ENCODE measurements at regions not wholly inside any gene's neighbourhood (a gene's known extent, or its start where the extent isn't known, plus 50 kb on each side); places are given as distances from the start of the nearest gene placed in this dataset.
A peak's percentile ranks its signal among the peaks of the same experiment; 100 is the strongest.

DNA sequence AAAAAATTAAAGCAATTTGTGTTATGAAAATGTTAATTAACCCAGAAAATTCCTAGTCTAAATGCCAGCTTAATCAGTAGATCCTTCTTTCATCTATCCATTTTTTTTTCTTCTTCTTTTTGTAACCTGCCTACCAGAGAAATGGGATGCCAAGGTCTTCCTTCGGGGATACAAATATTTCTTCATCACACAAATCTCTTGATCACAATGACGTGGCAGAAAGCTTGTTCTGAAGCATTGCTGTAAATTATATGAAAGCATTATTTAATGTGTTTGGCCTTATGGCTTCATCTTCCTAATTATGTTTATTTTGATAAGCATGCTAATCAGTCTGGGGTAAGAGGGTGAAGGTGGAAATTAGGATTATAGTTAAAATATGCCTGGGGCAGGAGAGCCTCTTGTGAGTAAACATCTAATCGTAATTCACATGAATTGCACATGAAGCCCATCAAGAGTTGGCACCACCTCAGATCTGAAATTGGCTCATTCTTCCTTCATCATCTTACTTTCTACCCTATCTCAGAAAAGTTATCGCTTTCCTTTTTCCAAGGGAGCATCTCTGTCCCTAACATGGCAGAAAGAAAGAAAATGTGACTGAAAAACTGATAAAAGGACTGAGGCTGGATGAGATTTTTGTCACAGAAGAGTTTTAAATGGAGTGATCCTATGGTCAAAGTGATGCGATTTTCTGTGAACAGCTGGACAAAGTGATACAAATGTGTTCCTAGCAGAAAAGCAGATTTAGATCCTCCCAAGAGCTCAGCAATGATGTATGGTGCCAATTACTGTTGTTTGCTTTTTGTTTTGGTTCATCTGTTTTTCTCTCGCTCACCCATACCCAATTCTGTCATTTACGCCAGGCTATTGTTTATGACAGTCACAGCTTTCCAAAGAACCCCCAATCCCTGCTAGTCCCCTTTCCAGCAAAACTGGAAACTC, 76.9 kb upstream of the PMAIP1 start:
- Histone ChIP-seq H3K4me3 (ENCODE audit: low read length) (no peak overlapping the region), H3K9me3 (ENCODE audit: control insufficient read depth, low read length) (no peaks in the 10 kb centered on the region), H3K27me3 (replicated peaks; ENCODE audit: control insufficient read depth, insufficient read depth, low read length) (no peaks in the 10 kb centered on the region), H3K4me1 (ENCODE audit: control insufficient read depth, insufficient read depth, low read length) (peaks cover 27% of the 10 kb centered on the region), H3K36me3 (ENCODE audit: control insufficient read depth, insufficient read depth, low read length, severe bottlenecking) (no peaks in the 10 kb centered on the region), H3K9ac (ENCODE audit: low read length) (peak overlapping the region; percentile 69)
- DNase-seq (ENCODE audit: low read depth): peak; percentile 15

DNA sequence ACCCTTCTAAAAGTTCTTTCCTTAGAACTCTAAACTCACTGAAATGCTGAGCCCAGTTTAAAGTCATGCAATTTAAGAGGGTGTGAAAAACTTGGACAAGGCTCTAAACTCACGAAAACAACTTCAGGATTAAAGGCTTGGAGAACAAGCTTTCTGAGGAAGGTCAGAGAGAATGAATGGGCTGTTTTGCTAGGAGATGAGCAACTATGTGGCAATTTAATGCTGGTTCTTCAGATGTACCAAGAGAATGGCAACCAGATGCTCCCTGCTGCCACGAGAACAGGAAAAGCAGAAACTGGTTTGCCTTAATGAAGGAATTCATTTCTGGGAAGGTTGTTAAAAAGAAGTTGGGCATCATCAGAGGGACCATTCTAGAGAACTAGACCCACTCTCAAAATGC, 77.8 kb upstream of the PMAIP1 start:
- no peaks in the 10 kb centered on the region for H3K36me3 ChIP-seq (ENCODE audit: control insufficient read depth, insufficient read depth, low read length, severe bottlenecking)
- no peak overlapping the region for H3K4me3 ChIP-seq (ENCODE audit: low read length)
- peak; percentile 49 for DNase-seq (ENCODE audit: low read depth)
- no peaks in the 10 kb centered on the region for H3K9me3 ChIP-seq (ENCODE audit: control insufficient read depth, low read length)
- peak overlapping the region; percentile 69 for H3K9ac ChIP-seq (ENCODE audit: low read length)
- H3K27me3 ChIP-seq (replicated peaks; ENCODE audit: control insufficient read depth, insufficient read depth, low read length): no peaks in the 10 kb centered on the region
- H3K4me1 ChIP-seq (ENCODE audit: control insufficient read depth, insufficient read depth, low read length): peaks cover 27% of the 10 kb centered on the region

DNA sequence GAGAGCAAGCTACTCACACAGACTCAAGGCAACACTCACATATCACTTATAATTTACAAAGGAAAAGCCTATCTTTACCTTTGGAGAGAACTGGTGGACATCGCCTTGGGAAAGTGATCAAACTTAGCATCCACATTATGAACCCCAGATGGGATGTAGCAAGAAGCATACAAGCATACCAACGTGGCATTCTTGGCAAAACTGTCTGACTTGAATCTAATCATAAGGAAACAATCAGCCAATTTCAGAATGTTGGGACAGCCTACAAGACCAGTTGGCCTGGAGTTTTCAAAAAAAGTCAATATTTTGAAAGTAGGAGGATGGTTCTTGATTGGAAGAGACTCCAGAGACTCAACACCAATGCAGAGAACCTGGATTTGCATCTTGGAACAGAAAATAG, 79.1 kb upstream of the PMAIP1 start:
- H3K9me3 ChIP-seq (ENCODE audit: control insufficient read depth, low read length): no peaks in the 10 kb centered on the region
- no peak overlapping the region for H3K4me3 ChIP-seq (ENCODE audit: low read length)
- no peaks in the 10 kb centered on the region for H3K27me3 ChIP-seq (replicated peaks; ENCODE audit: control insufficient read depth, insufficient read depth, low read length)
- peak; percentile 86 for DNase-seq (ENCODE audit: low read depth)
- peaks cover 27% of the 10 kb centered on the region for H3K4me1 ChIP-seq (ENCODE audit: control insufficient read depth, insufficient read depth, low read length)
- H3K36me3 ChIP-seq (ENCODE audit: control insufficient read depth, insufficient read depth, low read length, severe bottlenecking): no peaks in the 10 kb centered on the region
- H3K9ac ChIP-seq (ENCODE audit: low read length): peak overlapping the region; percentile 41

DNA sequence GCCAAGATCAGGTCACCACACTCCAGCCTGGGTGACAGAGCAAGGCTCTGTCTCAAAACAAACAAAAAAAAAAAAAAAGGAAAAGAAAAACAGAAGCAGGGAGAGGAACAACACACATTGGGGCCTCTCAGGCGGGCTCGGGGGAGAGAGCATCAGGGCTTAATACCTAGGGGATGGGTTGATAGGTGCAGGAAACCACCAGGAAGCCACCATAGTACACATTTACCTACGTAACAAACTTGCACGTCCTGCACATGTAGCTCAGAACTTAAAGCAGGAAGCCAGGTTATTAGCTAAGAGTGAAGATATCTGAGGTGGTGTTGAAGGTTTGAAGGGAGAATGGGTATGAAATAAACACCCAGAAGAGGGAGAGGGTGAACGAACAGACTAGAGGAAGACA, 81.0 kb upstream of the PMAIP1 start:
- no peak for DNase-seq (ENCODE audit: low read depth)
- Histone ChIP-seq H3K27me3 (replicated peaks; ENCODE audit: control insufficient read depth, insufficient read depth, low read length) (no peaks in the 10 kb centered on the region), H3K4me1 (ENCODE audit: control insufficient read depth, insufficient read depth, low read length) (peaks cover 31% of the 10 kb centered on the region), H3K9ac (ENCODE audit: low read length) (no peak overlapping the region), H3K36me3 (ENCODE audit: control insufficient read depth, insufficient read depth, low read length, severe bottlenecking) (no peaks in the 10 kb centered on the region), H3K4me3 (ENCODE audit: low read length) (no peak overlapping the region), H3K9me3 (ENCODE audit: control insufficient read depth, low read length) (no peaks in the 10 kb centered on the region)

DNA sequence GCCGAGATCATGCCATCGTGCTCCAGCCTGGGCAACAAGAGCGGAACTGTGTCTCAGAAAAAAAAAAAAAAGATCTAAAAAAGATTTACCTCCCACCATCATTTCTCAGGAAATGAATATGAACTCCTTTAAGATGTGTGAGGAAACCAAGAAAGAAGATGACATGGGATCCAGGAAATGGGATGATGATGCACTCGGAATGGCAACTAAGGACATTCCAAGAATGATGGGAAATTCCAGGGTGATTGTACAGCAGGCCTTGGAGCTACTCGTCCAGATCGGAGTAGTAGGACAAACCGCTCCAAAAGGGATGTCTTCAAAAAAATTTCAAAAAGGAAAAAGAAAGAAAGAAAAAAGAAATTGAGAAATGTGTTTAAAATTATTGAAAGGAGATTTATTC, 84.9 kb upstream of the PMAIP1 start:
- no peaks in the 10 kb centered on the region for H3K36me3 ChIP-seq (ENCODE audit: control insufficient read depth, insufficient read depth, low read length, severe bottlenecking)

DNA sequence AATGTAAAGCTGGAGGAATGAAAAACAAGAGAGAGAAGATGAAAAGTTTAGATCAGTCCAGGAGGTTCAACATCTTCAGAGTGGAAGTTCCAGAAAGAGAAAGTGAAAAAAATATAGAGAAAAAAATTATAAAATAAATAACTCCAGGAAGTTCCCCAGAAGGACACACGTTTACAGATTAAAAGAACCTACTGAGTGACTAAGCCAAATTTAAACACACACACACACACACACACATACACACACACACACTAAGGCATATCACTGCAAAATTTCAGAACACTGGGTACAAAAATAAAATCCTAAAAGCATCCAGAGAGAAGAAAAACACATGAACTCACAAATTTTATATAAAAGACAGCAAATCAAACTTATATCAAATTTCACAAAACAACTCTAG, 85.9 kb upstream of the PMAIP1 start:
- Histone ChIP-seq H3K4me1 (ENCODE audit: control insufficient read depth, insufficient read depth, low read length) (peaks cover 15% of the 10 kb centered on the region), H3K36me3 (ENCODE audit: control insufficient read depth, insufficient read depth, low read length, severe bottlenecking) (no peaks in the 10 kb centered on the region), H3K27me3 (replicated peaks; ENCODE audit: control insufficient read depth, insufficient read depth, low read length) (no peaks in the 10 kb centered on the region), H3K9me3 (ENCODE audit: control insufficient read depth, low read length) (no peaks in the 10 kb centered on the region), H3K4me3 (ENCODE audit: low read length) (no peak overlapping the region), H3K9ac (ENCODE audit: low read length) (no peak overlapping the region)
- peak; percentile 17 for DNase-seq (ENCODE audit: low read depth)

More for the DNA sequence above, 84.9 kb upstream of the PMAIP1 start:
- no peaks in the 10 kb centered on the region for H3K27me3 ChIP-seq (replicated peaks; ENCODE audit: control insufficient read depth, insufficient read depth, low read length)
- H3K4me1 ChIP-seq (ENCODE audit: control insufficient read depth, insufficient read depth, low read length): peaks cover 15% of the 10 kb centered on the region
- DNase-seq (ENCODE audit: low read depth): peak; percentile 57
- no peak overlapping the region for H3K4me3 ChIP-seq (ENCODE audit: low read length)
- H3K9me3 ChIP-seq (ENCODE audit: control insufficient read depth, low read length): no peaks in the 10 kb centered on the region
- H3K9ac ChIP-seq (ENCODE audit: low read length): peak overlapping the region; percentile 80

DNA sequence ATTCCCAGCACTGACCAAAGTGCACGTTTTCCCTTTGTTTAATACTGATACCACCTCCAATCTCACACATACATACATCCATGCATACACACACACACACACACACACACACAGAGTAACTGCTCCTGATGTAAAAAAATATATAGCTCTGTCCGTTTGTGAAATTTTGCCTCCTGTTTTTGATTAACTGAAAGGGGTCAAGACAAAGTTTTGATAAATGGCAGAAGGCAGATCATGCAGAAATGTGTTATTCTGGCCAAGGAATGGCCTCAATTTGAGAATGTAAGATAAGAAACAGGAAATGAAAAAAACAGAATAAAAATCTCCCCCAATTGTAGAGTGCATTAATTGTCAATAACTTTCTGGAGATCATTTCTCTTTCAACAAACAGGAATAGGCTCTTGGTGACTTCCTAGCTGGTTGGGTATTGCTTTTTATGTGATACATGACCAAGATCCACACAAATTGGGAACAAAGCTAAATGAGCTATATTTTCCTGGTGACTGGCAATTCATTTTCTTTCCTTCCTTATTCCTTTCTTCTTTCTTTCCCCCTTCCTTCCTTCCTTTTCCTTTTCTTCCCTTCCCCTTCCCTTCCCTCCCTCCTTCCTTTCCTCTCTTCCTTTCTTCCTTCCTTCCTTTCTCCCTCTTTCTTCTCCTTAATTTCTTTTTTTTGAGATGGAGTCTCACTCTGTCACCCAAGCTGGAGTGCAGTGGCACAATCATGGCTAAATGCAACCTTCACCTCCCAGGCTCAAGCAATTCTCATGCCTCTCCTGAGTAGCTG, 88.9 kb upstream of the PMAIP1 start:
- H3K9ac ChIP-seq (ENCODE audit: low read length): no peak overlapping the region
- no peaks in the 10 kb centered on the region for H3K36me3 ChIP-seq (ENCODE audit: control insufficient read depth, insufficient read depth, low read length, severe bottlenecking)
- H3K27me3 ChIP-seq (replicated peaks; ENCODE audit: control insufficient read depth, insufficient read depth, low read length): no peaks in the 10 kb centered on the region
- H3K4me1 ChIP-seq (ENCODE audit: control insufficient read depth, insufficient read depth, low read length): peaks cover 28% of the 10 kb centered on the region
- no peak overlapping the region for H3K4me3 ChIP-seq (ENCODE audit: low read length)
- H3K9me3 ChIP-seq (ENCODE audit: control insufficient read depth, low read length): no peaks in the 10 kb centered on the region
- DNase-seq (ENCODE audit: low read depth): peak; percentile 38

DNA sequence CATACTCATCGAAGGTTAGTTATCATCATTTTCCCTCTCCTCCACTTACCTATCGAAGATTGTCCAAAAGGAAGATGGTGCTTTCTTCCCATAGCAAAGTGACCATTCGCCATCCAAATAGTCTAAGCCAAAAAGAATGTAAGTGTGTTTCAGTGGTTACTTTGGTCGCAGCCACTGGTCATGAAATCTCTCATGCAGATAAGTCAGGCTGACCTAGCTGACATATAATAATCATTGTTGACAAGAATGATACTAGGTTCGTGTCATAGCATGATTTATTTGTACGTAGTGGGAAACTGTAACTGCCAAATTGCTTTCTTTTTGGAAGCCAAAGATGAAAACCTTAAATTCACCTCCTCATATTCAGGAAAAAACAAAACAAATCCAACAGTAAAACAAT, 89.6 kb upstream of the PMAIP1 start:
- Histone ChIP-seq H3K9ac (ENCODE audit: low read length) (no peak overlapping the region), H3K4me3 (ENCODE audit: low read length) (no peak overlapping the region), H3K4me1 (ENCODE audit: control insufficient read depth, insufficient read depth, low read length) (peaks cover 28% of the 10 kb centered on the region), H3K9me3 (ENCODE audit: control insufficient read depth, low read length) (no peaks in the 10 kb centered on the region), H3K36me3 (ENCODE audit: control insufficient read depth, insufficient read depth, low read length, severe bottlenecking) (no peaks in the 10 kb centered on the region), H3K27me3 (replicated peaks; ENCODE audit: control insufficient read depth, insufficient read depth, low read length) (no peaks in the 10 kb centered on the region)
- no peak for DNase-seq (ENCODE audit: low read depth)

DNA sequence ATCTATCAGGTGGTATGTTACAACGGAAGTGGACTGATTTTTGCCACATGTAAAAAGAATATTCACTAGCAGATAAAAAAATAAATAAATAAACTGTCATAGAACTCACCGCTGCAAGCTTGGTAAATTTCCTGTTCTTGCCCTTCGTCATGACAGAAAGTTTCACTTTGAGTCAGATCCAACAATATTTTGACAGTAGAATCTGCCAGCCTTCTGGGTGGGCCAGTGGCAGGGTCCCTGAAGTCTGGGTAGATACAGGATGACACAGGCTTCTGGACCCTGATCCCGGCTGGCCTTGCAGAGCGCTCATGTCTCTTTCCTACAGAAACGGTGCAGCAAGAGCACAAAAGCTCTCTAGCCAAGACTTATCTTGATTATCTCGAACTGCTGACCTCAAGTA, 97.8 kb upstream of the PMAIP1 start:
- Histone ChIP-seq H3K4me1 (ENCODE audit: control insufficient read depth, insufficient read depth, low read length) (peaks cover 9% of the 10 kb centered on the region), H3K9me3 (ENCODE audit: control insufficient read depth, low read length) (no peaks in the 10 kb centered on the region), H3K4me3 (ENCODE audit: low read length) (no peak overlapping the region), H3K27me3 (replicated peaks; ENCODE audit: control insufficient read depth, insufficient read depth, low read length) (no peaks in the 10 kb centered on the region), H3K36me3 (ENCODE audit: control insufficient read depth, insufficient read depth, low read length, severe bottlenecking) (no peaks in the 10 kb centered on the region), H3K9ac (ENCODE audit: low read length) (no peak overlapping the region)
- no peak for DNase-seq (ENCODE audit: low read depth)

DNA sequence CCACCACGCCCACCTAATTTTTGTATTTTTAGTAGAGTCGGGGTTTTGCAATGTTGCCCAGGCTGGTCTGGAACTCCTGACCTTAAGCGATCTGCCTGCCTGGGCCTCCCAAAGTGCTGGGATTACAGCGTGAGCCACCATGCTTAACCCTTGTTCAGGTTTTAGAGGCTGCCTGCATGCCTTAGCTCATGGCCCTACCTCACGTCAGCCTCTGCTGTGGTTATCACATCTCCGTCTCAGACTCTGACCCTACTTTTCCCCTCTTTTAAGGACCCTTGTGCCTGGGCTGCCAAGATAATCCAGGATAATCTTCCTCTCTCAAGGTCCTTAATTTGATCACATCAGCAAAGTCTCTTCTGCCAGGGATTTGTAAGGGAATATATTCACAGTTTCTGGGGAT, 98.2 kb upstream of the PMAIP1 start:
- H3K9me3 ChIP-seq (ENCODE audit: control insufficient read depth, low read length): no peaks in the 10 kb centered on the region
- no peaks in the 10 kb centered on the region for H3K36me3 ChIP-seq (ENCODE audit: control insufficient read depth, insufficient read depth, low read length, severe bottlenecking)
- no peak overlapping the region for H3K4me3 ChIP-seq (ENCODE audit: low read length)
- no peak for DNase-seq (ENCODE audit: low read depth)
- H3K9ac ChIP-seq (ENCODE audit: low read length): no peak overlapping the region
- H3K27me3 ChIP-seq (replicated peaks; ENCODE audit: control insufficient read depth, insufficient read depth, low read length): no peaks in the 10 kb centered on the region
- peaks cover 5% of the 10 kb centered on the region for H3K4me1 ChIP-seq (ENCODE audit: control insufficient read depth, insufficient read depth, low read length)

DNA sequence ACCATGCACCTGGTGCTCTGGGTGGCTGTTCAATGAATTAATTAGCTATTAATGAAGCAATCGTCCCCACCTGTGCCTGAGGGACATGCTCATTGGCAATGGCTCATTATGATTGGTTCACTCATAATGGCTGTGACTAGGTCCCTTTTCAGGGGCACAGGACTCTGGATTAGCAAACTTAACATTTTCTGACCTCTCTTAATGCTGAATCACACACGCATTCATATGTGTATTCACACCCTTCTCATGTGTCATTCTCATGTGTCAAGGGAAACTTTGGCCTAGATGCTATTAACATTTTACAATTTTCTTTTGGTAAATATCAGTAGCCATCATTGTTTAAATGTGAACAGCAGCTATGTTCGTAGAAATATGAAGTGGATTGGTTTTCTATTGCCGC, 98.9 kb upstream of the PMAIP1 start:
- no peaks in the 10 kb centered on the region for H3K9me3 ChIP-seq (ENCODE audit: control insufficient read depth, low read length)
- H3K4me1 ChIP-seq (ENCODE audit: control insufficient read depth, insufficient read depth, low read length): no peaks in the 10 kb centered on the region
- no peaks in the 10 kb centered on the region for H3K36me3 ChIP-seq (ENCODE audit: control insufficient read depth, insufficient read depth, low read length, severe bottlenecking)
- no peak for DNase-seq (ENCODE audit: low read depth)
- H3K4me3 ChIP-seq (ENCODE audit: low read length): no peak overlapping the region
- H3K9ac ChIP-seq (ENCODE audit: low read length): no peak overlapping the region
- H3K27me3 ChIP-seq (replicated peaks; ENCODE audit: control insufficient read depth, insufficient read depth, low read length): no peaks in the 10 kb centered on the region

All from adipocyte (in vitro differentiated cells).